22Rv1 (cell line): ENCODE measurements at regions not wholly inside any gene's neighbourhood (a gene's known extent, or its start where the extent isn't known, plus 50 kb on each side); places are given as distances from the start of the nearest gene placed in this dataset.
A peak's percentile ranks its signal among the peaks of the same experiment; 100 is the strongest.
"Not testable (repeated sequence)": the region's sequence is repeated elsewhere in the genome, so short reads cannot be mapped to it uniquely, and the experiment has no call there.

Experiments used
- H3K27ac ChIP-seq: fragments of 450-650 bp; 2 replicates; pipeline ENCODE4 v1.5.1; 2017
- CTCF ChIP-seq: fragments of 450-650 bp; IDR thresholded peaks from 2 replicates; pipeline ENCODE4 v1.5.1; 2017; ENCODE audit warnings: mild to moderate bottlenecking
- ZFX ChIP-seq: fragments of 450-650 bp; IDR thresholded peaks from 2 replicates; pipeline ENCODE4 v1.6.1; 2017; ENCODE audit warnings: antibody characterized with exemption, borderline replicate concordance

- no peak overlapping the region for H3K27ac ChIP-seq
- TF ChIP-seq CTCF (no peak), ZFX (no peak)
Observed at GRCh38 chr4:188779581-188779980, 640.3 kb downstream of the TRIML1 start.

- no peak for TF ChIP-seq ZFX
- no peak for TF ChIP-seq CTCF
- H3K27ac ChIP-seq = no peak overlapping the region
Observed at GRCh38 chr4:188780028-188780427, 640.8 kb downstream of the TRIML1 start.

- H3K27ac ChIP-seq = no peak overlapping the region
- TF ChIP-seq CTCF (no peak), ZFX (no peak)
Observed at GRCh38 chr4:188780686-188781085, 641.4 kb downstream of the TRIML1 start.

GRCh38 chr4:188781655-188782054, 642.4 kb downstream of the TRIML1 start:
- peak; percentile 31 for TF ChIP-seq CTCF
- TF ChIP-seq ZFX = no peak
- H3K27ac ChIP-seq = no peak overlapping the region

- TF ChIP-seq CTCF = no peak
- no peak for TF ChIP-seq ZFX
- H3K27ac ChIP-seq = no peak overlapping the region
Observed at GRCh38 chr4:188783175-188783574, 643.9 kb downstream of the TRIML1 start.

GRCh38 chr4:188783606-188784160, 644.4 kb downstream of the TRIML1 start:
- no peak overlapping the region for H3K27ac ChIP-seq
- TF ChIP-seq ZFX (no peak), CTCF (no peak)

- H3K27ac ChIP-seq = not testable (repeated sequence)
Observed at GRCh38 chr4:188796600-188796999, 657.4 kb downstream of the TRIML1 start.

GRCh38 chr4:188797011-188797410, 657.8 kb downstream of the TRIML1 start:
- H3K27ac ChIP-seq = not testable (repeated sequence)
